ENCODE measurements at regions not wholly inside any gene's neighbourhood (a gene's known extent, or its start where the extent isn't known, plus 50 kb on each side); places are given as distances from the start of the nearest gene placed in this dataset.
"Not testable (repeated sequence)": the region's sequence is repeated elsewhere in the genome, so short reads cannot be mapped to it uniquely, and the experiment has no call there.

DNA sequence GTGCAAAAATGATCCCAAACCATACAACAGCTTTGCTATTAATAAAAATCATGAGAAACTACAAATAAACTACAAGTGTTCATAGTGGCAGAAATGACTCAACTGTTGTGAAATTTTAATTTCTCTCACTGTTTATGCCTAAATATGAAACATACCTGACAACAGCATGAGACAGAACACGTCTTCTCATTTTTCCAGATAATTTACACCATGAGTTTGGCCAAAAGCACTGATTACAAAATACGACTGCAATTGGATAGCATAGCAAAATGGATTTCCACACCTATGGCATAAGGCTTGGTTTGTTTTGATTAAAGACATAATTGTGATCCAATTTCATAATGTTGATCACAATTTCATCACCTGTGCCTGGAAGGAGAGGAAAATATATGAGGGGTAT, 608.6 kb downstream of the GATA3 start:
- DNase-seq (ENCODE audit: low read depth in 1 of 2, low spot score in 1 of 2), result no peak

DNA sequence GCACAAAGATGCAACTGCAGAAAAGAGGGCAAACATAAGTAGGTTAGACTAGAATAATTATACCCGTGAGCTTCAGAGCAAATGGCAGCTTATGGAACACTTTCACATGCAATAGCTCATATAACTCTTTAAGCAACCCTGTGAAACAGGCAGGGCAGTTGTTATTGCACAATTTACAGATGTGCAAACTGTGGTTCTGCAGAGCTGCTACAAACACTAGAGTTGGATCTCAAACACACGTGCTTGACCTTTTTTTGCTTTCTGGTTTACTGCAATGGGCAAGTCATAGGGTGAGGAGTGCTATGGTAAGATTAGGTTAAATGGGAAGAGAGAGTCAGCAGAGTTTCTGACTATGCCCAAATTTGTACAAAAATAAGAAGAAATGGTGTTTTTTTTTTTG, 610.8 kb downstream of the GATA3 start:
- no peak for DNase-seq (ENCODE audit: low read depth in 1 of 2, low spot score in 1 of 2)

GRCh38 chr10:8670461-8670860, 616.0 kb downstream of the GATA3 start:
- DNase-seq (ENCODE audit: low read depth in 1 of 2, low spot score in 1 of 2), result no peak

- no peak for DNase-seq (ENCODE audit: low read depth in 1 of 2, low spot score in 1 of 2)
These were observed 619.7 kb downstream of the GATA3 start for GRCh38 chr10:8674230-8674629.

DNA sequence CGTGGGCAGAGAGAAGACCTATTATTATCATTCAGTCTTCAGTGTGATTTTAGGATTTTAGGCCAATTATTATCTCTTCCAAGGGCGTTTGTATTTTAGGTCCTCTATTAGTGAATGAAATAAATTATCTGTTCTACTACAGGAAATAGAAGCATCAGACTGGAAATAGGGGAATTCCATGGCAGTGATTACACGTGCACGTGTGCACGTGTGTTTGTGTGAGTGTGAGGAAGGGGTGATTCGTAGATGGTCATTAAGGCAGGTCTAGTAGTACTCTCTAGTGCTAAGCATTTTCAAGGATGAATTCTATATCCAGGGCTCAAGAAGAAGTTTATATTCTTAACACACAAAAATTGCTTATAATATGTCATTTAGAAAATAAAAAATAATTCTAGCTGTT, 623.2 kb downstream of the GATA3 start:
- no peak for DNase-seq (ENCODE audit: low read depth in 1 of 2, low spot score in 1 of 2)

- not testable (repeated sequence) for DNase-seq (ENCODE audit: low read depth in 1 of 2, low spot score in 1 of 2)
These were observed 630.4 kb downstream of the GATA3 start for GRCh38 chr10:8684916-8685315.

DNA sequence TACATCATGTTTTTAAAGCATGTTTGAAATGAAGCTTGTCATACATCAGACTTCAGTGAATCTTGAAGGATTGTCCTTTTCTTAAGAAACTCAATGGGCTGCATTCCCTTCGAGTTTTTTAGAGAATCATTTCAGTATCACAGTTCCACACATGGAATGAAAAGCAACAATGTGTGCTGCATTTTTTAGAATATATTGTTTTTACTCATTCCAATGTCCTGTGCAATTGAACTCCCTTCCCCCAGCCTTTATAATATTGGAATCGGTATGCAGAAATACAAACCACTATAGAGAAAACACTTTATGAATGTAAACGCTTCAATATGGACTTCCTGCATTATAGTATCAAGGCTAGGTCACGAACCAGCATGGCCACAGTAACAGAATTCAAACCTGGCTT, 634.4 kb downstream of the GATA3 start:
- DNase-seq (ENCODE audit: low read depth in 1 of 2, low spot score in 1 of 2), result no peak

DNA sequence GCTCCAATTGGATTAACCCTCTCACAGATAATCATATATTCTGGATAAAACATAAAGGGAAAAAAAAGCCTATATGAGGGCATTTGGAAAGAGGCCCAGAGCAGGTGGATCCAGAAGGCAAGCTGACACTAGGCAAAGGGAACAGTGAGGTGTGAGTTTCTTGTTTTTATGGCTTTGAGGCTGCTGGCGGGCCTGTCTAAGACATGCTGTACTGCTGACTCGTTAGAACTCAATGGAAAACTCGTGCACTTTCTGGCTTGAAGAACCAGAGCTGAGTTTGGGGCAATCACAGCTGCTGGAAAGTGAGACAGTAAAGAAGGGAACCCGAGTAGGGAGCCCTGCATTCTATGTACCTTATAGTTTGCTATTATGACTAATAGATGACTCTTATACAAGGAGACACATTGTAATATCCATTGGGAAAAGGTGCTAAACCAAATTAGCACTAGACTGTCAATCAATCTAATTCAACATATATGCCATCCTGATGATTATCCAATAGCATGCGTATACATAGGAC, 637.1 kb downstream of the GATA3 start:
- DNase-seq (ENCODE audit: low read depth in 1 of 2, low spot score in 1 of 2), result no peak

GRCh38 chr10:8693635-8694034, 639.1 kb downstream of the GATA3 start:
- not testable (repeated sequence) for DNase-seq (ENCODE audit: low read depth in 1 of 2, low spot score in 1 of 2)

- no peak for DNase-seq (ENCODE audit: low read depth in 1 of 2, low spot score in 1 of 2)
These were observed 642.3 kb downstream of the GATA3 start for GRCh38 chr10:8696746-8697145.

DNA sequence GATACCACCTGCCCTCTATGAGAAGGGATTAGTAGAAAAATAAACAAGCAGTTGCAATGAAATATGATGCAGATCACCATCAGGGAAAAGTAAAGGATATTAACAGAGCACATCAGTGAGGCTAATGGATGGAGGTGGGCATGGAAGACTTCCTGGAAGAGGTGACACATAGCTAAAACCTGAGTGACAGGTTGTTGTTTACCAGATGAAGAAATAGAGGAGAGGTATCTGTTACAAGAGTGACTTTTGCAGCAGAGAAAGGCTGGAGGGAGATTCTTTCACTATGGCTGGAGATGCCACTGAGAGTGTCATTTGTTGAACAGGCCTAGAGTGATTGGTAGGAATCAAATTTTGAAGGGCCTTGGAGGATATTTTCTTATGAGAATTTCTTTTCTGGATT, 646.2 kb downstream of the GATA3 start:
- no peak for DNase-seq (ENCODE audit: low read depth in 1 of 2, low spot score in 1 of 2)

GRCh38 chr10:8702181-8702580, 647.7 kb downstream of the GATA3 start:
- DNase-seq (ENCODE audit: low read depth in 1 of 2, low spot score in 1 of 2), result no peak

GRCh38 chr10:8705415-8705814, 650.9 kb downstream of the GATA3 start:
- no peak for DNase-seq (ENCODE audit: low read depth in 1 of 2, low spot score in 1 of 2)

DNA sequence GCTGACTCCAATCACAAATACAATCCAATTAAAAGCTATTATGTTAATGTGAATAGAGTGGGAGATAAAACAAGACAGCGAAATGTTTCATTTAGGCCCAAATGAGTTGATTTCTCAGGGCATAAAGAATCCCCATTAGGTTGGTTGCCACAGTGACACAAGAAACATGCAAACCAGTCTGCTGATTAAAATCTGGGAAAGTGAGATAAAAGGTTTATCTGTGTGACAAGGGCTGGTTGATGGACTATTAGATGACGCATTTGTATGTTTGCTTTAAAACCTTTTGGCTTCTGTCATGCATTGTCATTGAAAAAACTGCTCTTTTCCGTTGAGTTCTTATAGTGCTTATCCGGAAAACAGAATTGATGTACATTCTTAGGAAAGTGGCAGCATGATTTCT, 658.2 kb downstream of the GATA3 start:
- DNase-seq (ENCODE audit: low read depth in 1 of 2, low spot score in 1 of 2), result no peak

GRCh38 chr10:8719971-8720370, 665.5 kb downstream of the GATA3 start:
- no peak for DNase-seq (ENCODE audit: low read depth in 1 of 2, low spot score in 1 of 2)

GRCh38 chr10:8721650-8722049, 667.2 kb downstream of the GATA3 start:
- DNase-seq (ENCODE audit: low read depth in 1 of 2, low spot score in 1 of 2), result no peak

DNA sequence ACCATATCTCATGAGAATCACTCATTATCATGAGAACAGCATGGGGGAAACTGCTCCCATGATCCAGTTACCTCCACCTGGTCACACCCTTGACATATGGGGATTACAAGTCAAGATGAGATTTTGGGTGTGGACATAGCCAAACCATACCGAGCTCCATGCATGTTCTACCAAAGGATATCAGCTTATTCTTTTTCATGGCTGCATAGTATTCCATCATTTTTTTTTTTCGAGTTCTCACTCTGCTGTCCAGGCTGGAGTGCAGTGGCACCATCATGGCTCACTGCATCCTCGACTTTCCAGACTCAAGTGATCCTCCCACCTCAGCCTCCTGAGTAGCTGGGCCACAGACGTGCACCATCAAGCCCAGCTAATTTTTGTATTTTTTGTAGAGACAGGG, 668.3 kb downstream of the GATA3 start:
- no peak for DNase-seq (ENCODE audit: low read depth in 1 of 2, low spot score in 1 of 2)

GRCh38 chr10:8725343-8725742, 670.9 kb downstream of the GATA3 start:
- DNase-seq (ENCODE audit: low read depth in 1 of 2, low spot score in 1 of 2), result no peak

GRCh38 chr10:8726084-8726778, 671.7 kb downstream of the GATA3 start:
- no peak for DNase-seq (ENCODE audit: low read depth in 1 of 2, low spot score in 1 of 2)

- no peak for DNase-seq (ENCODE audit: low read depth in 1 of 2, low spot score in 1 of 2)
These were observed 672.2 kb downstream of the GATA3 start for GRCh38 chr10:8726779-8727084.

GRCh38 chr10:8731121-8732095, 676.9 kb downstream of the GATA3 start:
- no peak for DNase-seq (ENCODE audit: low read depth in 1 of 2, low spot score in 1 of 2)

- DNase-seq (ENCODE audit: low read depth in 1 of 2, low spot score in 1 of 2), result no peak
These were observed 684.5 kb downstream of the GATA3 start for GRCh38 chr10:8738987-8739386.

Measured in activated T-helper 1 cell treated with anti-CD3 and anti-CD28 coated beads, Interleukin-2, amount 50 U/mL, for 16 hours (primary cell).